ENCODE measurements at regions not wholly inside any gene's neighbourhood (a gene's known extent, or its start where the extent isn't known, plus 50 kb on each side); places are given as distances from the start of the nearest gene placed in this dataset.

DNA sequence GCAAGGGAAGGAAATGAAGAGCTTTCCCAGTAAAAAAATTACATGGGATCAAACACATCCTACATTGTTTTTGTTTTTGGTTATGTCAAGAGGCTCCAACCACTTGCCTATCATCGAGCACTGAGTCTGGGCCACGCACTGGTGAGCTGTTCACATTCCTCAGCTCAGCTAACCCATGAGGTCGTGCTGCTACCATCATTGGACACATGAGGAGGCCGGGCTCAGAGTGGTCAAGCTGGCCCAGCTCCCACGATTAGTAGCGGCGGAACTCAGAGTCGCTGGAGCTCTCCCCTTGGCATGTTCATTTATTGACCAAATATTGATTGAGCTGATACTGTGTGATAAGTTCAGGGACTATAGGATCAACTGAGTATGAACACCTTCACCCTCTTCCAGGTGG is 164.9 kb downstream of the CDH26 start:
- Histone ChIP-seq H3K4me1 (no peaks in the 10 kb centered on the region), H3K4me3 (no peak overlapping the region), H3K36me3 (no peaks in the 10 kb centered on the region), H3K9me3 (no peaks in the 10 kb centered on the region), H3K27me3 (peaks cover 0 to 50% (median 11%) of the 10 kb centered on the region in 3 donors), H3K27ac (no peak overlapping the region)
- TF ChIP-seq EP300 (IDR thresholded peaks at IDR 0.05): no peak
- no peak for TF ChIP-seq POLR2AphosphoS5 (IDR thresholded peaks at IDR 0.05)
- no peak for TF ChIP-seq CTCF (IDR thresholded peaks at IDR 0.05)
- TF ChIP-seq POLR2A (IDR thresholded peaks at IDR 0.05): no peak
- WGBS, 5 donors: 32 to 72% (median 45%) methylated on average over 8 of the region's 8 CpGs
- intact Hi-C loops (cut with DNase I; ENCODE audit: low total_unique reads): no loop called here
- no peak for DNase-seq

DNA sequence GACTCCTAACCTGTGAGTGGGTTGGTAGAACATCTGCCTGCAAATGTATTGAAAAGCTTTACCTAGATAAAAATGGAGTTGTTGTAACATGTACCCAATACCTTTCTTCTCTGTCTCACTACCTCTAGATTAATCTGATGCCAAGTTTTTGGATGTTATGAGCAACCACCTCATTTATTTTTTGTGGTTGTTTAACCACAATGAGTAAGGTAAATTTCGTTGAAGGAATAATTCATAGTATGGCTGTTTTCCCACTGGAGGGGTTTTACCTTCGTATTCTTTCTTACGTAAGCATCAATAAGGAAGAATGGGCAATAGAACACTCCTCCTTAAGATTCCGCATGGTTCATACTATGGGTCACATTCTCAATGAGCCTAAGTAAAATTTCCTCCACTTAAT is 165.4 kb downstream of the CDH26 start:
- Histone ChIP-seq H3K4me1 (no peaks in the 10 kb centered on the region), H3K27me3 (peaks cover 0 to 44% (median 15%) of the 10 kb centered on the region in 3 donors), H3K36me3 (no peaks in the 10 kb centered on the region), H3K4me3 (no peak overlapping the region), H3K27ac (no peak overlapping the region), H3K9me3 (no peaks in the 10 kb centered on the region)
- intact Hi-C loops (cut with DNase I; ENCODE audit: low total_unique reads): no loop called here
- TF ChIP-seq POLR2AphosphoS5 (IDR thresholded peaks at IDR 0.05) (no peak), CTCF (IDR thresholded peaks at IDR 0.05) (no peak), POLR2A (IDR thresholded peaks at IDR 0.05) (no peak), EP300 (IDR thresholded peaks at IDR 0.05) (no peak)
- 75 to 84% (median 80%) methylated on average over 4 of the region's 4 CpGs for WGBS, 5 donors
- DNase-seq: no peak

- WGBS, 5 donors: 34 to 62% (median 45%) methylated on average over 3 of the region's 3 CpGs
- Histone ChIP-seq H3K4me3 (no peak overlapping the region), H3K4me1 (no peaks in the 10 kb centered on the region), H3K27me3 (peaks cover 0 to 41% (median 15%) of the 10 kb centered on the region in 3 donors), H3K9me3 (no peaks in the 10 kb centered on the region), H3K27ac (no peak overlapping the region), H3K36me3 (no peaks in the 10 kb centered on the region)
- TF ChIP-seq CTCF (IDR thresholded peaks at IDR 0.05): no peak
- TF ChIP-seq POLR2AphosphoS5 (IDR thresholded peaks at IDR 0.05): no peak
- no peak for TF ChIP-seq EP300 (IDR thresholded peaks at IDR 0.05)
- TF ChIP-seq POLR2A (IDR thresholded peaks at IDR 0.05): no peak
- DNase-seq: no peak
- intact Hi-C loops (cut with DNase I; ENCODE audit: low total_unique reads): no loop called here
These were observed 166.7 kb downstream of the CDH26 start for GRCh38 chr20:60124776-60125381.

GRCh38 chr20:60125513-60125912 is 167.3 kb downstream of the CDH26 start:
- no peaks in the 10 kb centered on the region for H3K36me3 ChIP-seq
- intact Hi-C loops (cut with DNase I; ENCODE audit: low total_unique reads): no loop called here
- no peaks in the 10 kb centered on the region for H3K4me1 ChIP-seq
- H3K4me3 ChIP-seq: no peak overlapping the region
- no peaks in the 10 kb centered on the region for H3K9me3 ChIP-seq
- no peak for DNase-seq
- TF ChIP-seq EP300 (IDR thresholded peaks at IDR 0.05) (no peak), POLR2A (IDR thresholded peaks at IDR 0.05) (no peak), CTCF (IDR thresholded peaks at IDR 0.05) (no peak), POLR2AphosphoS5 (IDR thresholded peaks at IDR 0.05) (no peak)
- 77 to 84% (median 80%) methylated on average over 8 of the region's 8 CpGs for WGBS, 5 donors
- no peak overlapping the region for H3K27ac ChIP-seq
- H3K27me3 ChIP-seq: peaks cover 0 to 41% (median 15%) of the 10 kb centered on the region in 3 donors

Data from stomach (tissue), 8 donors.